Heart right ventricle (tissue), 16 donors: ENCODE measurements at regions not wholly inside any gene's neighbourhood (a gene's known extent, or its start where the extent isn't known, plus 50 kb on each side); places are given as distances from the start of the nearest gene placed in this dataset.

Source experiments
- ATAC-seq, 8 donors: fragments of 200-7000 bp; cut with Tn5 transposase; one replicate each; pipeline ENCODE4 v1.9.1; 2020; ENCODE audit warnings: mild to moderate bottlenecking in 8 of 8, moderate library complexity in 8 of 8, moderate number of reproducible peaks in 1 of 8
- DNase-seq, 2 donors: peaks; one replicate each; pipeline ENCODE4 v3.0.0-alpha.2; 2020
- H3K27ac ChIP-seq, 10 donors: fragments of 200-600 bp; sonication (generic) in 2 of 10; one replicate each; pipeline versions ENCODE4 v1.5.0 to v1.8.0; 2020 to 2022; ENCODE audit warnings: mild to moderate bottlenecking in 3 of 10
- H3K27me3 ChIP-seq, 7 donors: fragments of 200-600 bp; one replicate each; pipeline ENCODE4 v1.8.0; 2021 to 2022; ENCODE audit warnings: mild to moderate bottlenecking in 2 of 7
- H3K36me3 ChIP-seq, 9 donors: fragments of 200-600 bp; sonication (generic) in 1 of 9; one replicate each; pipeline versions ENCODE4 v1.5.0 to v1.8.0; 2020 to 2022; ENCODE audit warnings: mild to moderate bottlenecking in 2 of 9
- H3K4me1 ChIP-seq, 9 donors: fragments of 200-600 bp; sonication (generic) in 1 of 9; one replicate each; pipeline versions ENCODE4 v1.5.0 to v1.8.0; 2020 to 2022; ENCODE audit warnings: mild to moderate bottlenecking in 4 of 9
- H3K4me3 ChIP-seq, 10 donors: fragments of 200-600 bp; sonication (generic) in 2 of 10; one replicate each; pipeline versions ENCODE4 v1.5.0 to v1.8.0; 2020 to 2022; ENCODE audit warnings: mild to moderate bottlenecking in 7 of 10, moderate library complexity in 2 of 10
- H3K9me3 ChIP-seq, 11 donors: fragments of 200-600 bp in 10 of 11; sonication (generic) in 2 of 11; one replicate each; pipeline versions ENCODE4 v1.5.0 to v1.8.0; 2013 to 2022; ENCODE audit warnings: mild to moderate bottlenecking in 2 of 11, control low read depth in 1 of 11, moderate library complexity in 1 of 11
- WGBS, 2 donors: extraction: QIAGEN DNeasy Blood & Tissue Kit; methylation state at CpG; one replicate each; pipeline ENCODE4 v1.1.7; 2013; ENCODE audit warnings: inconsistent platforms in 1 of 2; 5-methylcytosine and 5-hydroxymethylcytosine counted together
- intact Hi-C, 10 donors: fragments of 100-400 bp; cut with DNase I; formaldehyde crosslinking; loops; one replicate each; pipeline versions ENCODE4 v1.11.1 to v1.14.2; 2022
- TF ChIP-seq, protein P1 (sequence below), 9 donors: fragments of 200-600 bp; sonication (generic) in 2 of 9; IDR thresholded peaks; one replicate each; pipeline versions ENCODE4 v1.5.0 to v1.8.0; 2021 to 2022; ENCODE audit warnings: antibody characterized with exemption in 9 of 9, mild to moderate bottlenecking in 5 of 9, moderate library complexity in 1 of 9
- donor health status: Arrhythmogenic right ventricular cardiomyopathy.
- donor health status: ischemic (EF 13 %, LVEDD 7.1; RV severe dilation, severe dysfunction).
- donor health status: healthy with polysubstance abuse.
- donor health status: DM: no; HTN: yes; CAD: no.
- donor health status: DM: no; HTN: no; CAD: no.
- donor health status: ischemic (EF 25% LVEDD 6.9; RV normal size, moderate dysfunction).
- donor health status: ischemic (EF 25% LVEDD 5.7; RV mildly dilated, moderate dysfunction).
- donor health status: healthy.
- donor health status: DM: yes; HTN: yes; CAD: no.
- donor health status: Ischemic cardiomyopathy.
- donor health status: ischemic (EF 35%, LVEDD 5.7; RV mildly dilated, moderate dysfunction).
- donor health status: nonischemic (EF 11% LVEDD 7.7; RV severe dilation, severe dysfunction).
- donor health status: DM: yes; HTN: yes; CAD: no.
- donor health status: PGD.
- donor health status: ischemic (EF 29% LVEDD 5.4; RV normal size, mild dysfunction).
- donor health status: nonischemic (EF 23%, LVEDD 6.1; RV moderate dilation, normal function).

GRCh38 chr4:96646146-96646545, 806.3 kb downstream of the PDHA2 start:
- intact Hi-C loops: no loop called here
- no peaks in the 10 kb centered on the region for H3K27me3 ChIP-seq
- H3K4me1 ChIP-seq: no peaks in the 10 kb centered on the region
- H3K36me3 ChIP-seq: no peaks in the 10 kb centered on the region
- WGBS, 2 donors: 72 to 89% methylated on average over 1 of the region's 1 CpG
- ATAC-seq (no peak), DNase-seq (no peak)
- H3K4me3 ChIP-seq: no peak overlapping the region
- H3K9me3 ChIP-seq: peaks cover 0 to 10% (median 0%) of the 10 kb centered on the region in 11 donors
- TF ChIP-seq, protein P1, sequence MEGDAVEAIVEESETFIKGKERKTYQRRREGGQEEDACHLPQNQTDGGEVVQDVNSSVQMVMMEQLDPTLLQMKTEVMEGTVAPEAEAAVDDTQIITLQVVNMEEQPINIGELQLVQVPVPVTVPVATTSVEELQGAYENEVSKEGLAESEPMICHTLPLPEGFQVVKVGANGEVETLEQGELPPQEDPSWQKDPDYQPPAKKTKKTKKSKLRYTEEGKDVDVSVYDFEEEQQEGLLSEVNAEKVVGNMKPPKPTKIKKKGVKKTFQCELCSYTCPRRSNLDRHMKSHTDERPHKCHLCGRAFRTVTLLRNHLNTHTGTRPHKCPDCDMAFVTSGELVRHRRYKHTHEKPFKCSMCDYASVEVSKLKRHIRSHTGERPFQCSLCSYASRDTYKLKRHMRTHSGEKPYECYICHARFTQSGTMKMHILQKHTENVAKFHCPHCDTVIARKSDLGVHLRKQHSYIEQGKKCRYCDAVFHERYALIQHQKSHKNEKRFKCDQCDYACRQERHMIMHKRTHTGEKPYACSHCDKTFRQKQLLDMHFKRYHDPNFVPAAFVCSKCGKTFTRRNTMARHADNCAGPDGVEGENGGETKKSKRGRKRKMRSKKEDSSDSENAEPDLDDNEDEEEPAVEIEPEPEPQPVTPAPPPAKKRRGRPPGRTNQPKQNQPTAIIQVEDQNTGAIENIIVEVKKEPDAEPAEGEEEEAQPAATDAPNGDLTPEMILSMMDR (IDR thresholded peaks at IDR 0.05): no peak
- H3K27ac ChIP-seq: no peak overlapping the region

DNA sequence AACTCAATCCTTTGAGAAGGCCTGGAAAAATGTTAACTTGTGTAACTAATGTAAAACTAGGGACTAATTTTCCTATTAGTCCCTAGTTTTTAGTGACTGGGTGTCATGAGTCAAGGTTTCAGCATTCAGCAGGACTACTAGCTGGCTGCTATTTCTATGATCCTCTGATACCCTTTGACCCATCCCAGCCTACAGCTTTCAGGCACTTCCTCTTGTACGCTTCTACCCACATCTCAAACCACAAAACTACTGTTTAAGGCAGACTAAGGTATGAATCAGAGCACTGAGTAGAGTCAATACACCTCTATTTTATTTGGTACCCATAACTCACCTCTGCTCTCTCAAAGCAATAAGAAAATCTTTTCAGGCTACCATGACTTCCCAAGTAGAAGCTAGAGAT, 809.6 kb downstream of the PDHA2 start:
- Histone ChIP-seq H3K4me1 (no peaks in the 10 kb centered on the region), H3K27me3 (peaks cover 0 to 4% (median 0%) of the 10 kb centered on the region in 7 donors), H3K27ac (no peak overlapping the region), H3K4me3 (no peak overlapping the region), H3K9me3 (peaks cover 0 to 10% (median 0%) of the 10 kb centered on the region in 11 donors), H3K36me3 (no peaks in the 10 kb centered on the region)
- TF ChIP-seq, protein P1 (IDR thresholded peaks at IDR 0.05): no peak
- WGBS, 2 donors: 49 to 70% methylated on average over 1 of the region's 1 CpG
- ATAC-seq (no peak), DNase-seq (no peak)
- intact Hi-C loops: no loop called here

GRCh38 chr4:96652158-96652557, 812.3 kb downstream of the PDHA2 start:
- 94 to 95% methylated on average over 1 of the region's 1 CpG for WGBS, 2 donors
- Histone ChIP-seq H3K4me3 (no peak overlapping the region), H3K4me1 (no peaks in the 10 kb centered on the region), H3K27ac (no peak overlapping the region), H3K27me3 (peaks cover 0 to 4% (median 0%) of the 10 kb centered on the region in 7 donors), H3K9me3 (no peaks in the 10 kb centered on the region), H3K36me3 (no peaks in the 10 kb centered on the region)
- TF ChIP-seq, protein P1 (IDR thresholded peaks at IDR 0.05): no peak
- DNase-seq (no peak), ATAC-seq (no peak)
- intact Hi-C loops: no loop called here

DNA sequence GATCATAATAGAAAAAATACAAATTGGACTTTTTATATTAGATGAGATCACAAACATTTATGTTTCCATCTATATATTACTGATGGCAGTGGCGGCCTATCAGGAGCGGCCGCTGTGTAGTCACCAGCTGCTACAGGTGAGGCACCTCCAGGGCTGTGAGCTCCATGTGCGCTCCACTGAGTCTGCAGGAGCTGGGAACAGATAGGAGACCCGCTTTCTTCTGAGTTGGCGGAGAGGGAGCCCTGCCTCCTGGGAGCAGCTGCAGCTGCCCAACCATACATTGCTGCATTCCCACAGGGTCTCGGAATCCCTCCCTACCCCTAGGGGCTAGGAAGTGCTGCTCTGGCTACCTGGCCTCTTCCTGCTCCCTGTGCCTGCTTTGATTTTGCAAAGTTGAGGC, 812.9 kb downstream of the PDHA2 start:
- Histone ChIP-seq H3K4me3 (no peak overlapping the region), H3K27ac (no peak overlapping the region), H3K4me1 (no peaks in the 10 kb centered on the region), H3K9me3 (no peaks in the 10 kb centered on the region), H3K36me3 (no peaks in the 10 kb centered on the region), H3K27me3 (peaks cover 0 to 4% (median 0%) of the 10 kb centered on the region in 7 donors)
- ATAC-seq (no peak), DNase-seq (no peak)
- 85 to 93% methylated on average over 7 of the region's 7 CpGs for WGBS, 2 donors
- TF ChIP-seq, protein P1 (IDR thresholded peaks at IDR 0.05): no peak
- intact Hi-C loops: no loop called here
